ENCODE measurements at regions not wholly inside any gene's neighbourhood (a gene's known extent, or its start where the extent isn't known, plus 50 kb on each side); places are given as distances from the start of the nearest gene placed in this dataset.

GRCh38 chr2:18651842-18652774 lies 62.7 kb upstream of the NT5C1B start:
- ChIA-PET CTCF (ENCODE audit: low intra/inter-chr PET ratio) (no interaction called here), POLR2A (no interaction called here)
- ATAC-seq (no peak), DNase-seq (ENCODE audit: extremely low read depth in 1 of 4, low spot score in 3 of 4) (no peak), FAIRE-seq (no peak)
- Histone ChIP-seq H3K4me1 (replicated peaks in 1 of 2; ENCODE audit: control insufficient read depth in 2 of 2, insufficient read depth in 2 of 2, low read length in 2 of 2) (no peaks in the 10 kb centered on the region), H3K27me3 (ENCODE audit: control insufficient read depth in 2 of 2, insufficient read depth in 2 of 2, low read length in 2 of 2) (no peaks in the 10 kb centered on the region), H3K36me3 (ENCODE audit: control insufficient read depth, insufficient read depth, low read length) (no peaks in the 10 kb centered on the region), H3K79me2 (ENCODE audit: control insufficient read depth, insufficient read depth, low read length) (no peaks in the 10 kb centered on the region), H2AFZ (ENCODE audit: low read depth, low read length) (no peak overlapping the region), H3K27ac (ENCODE audit: extremely low read depth, low read depth, low read length) (no peak overlapping the region), H3K9me3 (replicated peaks; ENCODE audit: control insufficient read depth, insufficient read depth, low read depth, low read length) (peaks cover 2% of the 10 kb centered on the region; the same call in 1 of the 2 replicates), H4K20me1 (replicated peaks; ENCODE audit: control insufficient read depth, insufficient read depth, low read length) (no peaks in the 10 kb centered on the region), H3K4me3 (no peak overlapping the region), H3K4me2 (ENCODE audit: insufficient read depth, low read length) (no peak overlapping the region), H3K9me1 (ENCODE audit: control insufficient read depth, insufficient read depth, low read length) (no peaks in the 10 kb centered on the region), H3K9ac (ENCODE audit: insufficient read depth in 1 of 2, low read depth in 2 of 2, low read length in 2 of 2) (no peak overlapping the region)
- intact Hi-C loops (cut with micrococcal nuclease), result no loop called here
- in situ Hi-C loops (cut with MboI), result no loop called here
- WGBS (ENCODE audit: insufficient coverage, low coverage, missing lambda C conversion rate), result 0% methylated on average over 3 of the region's 3 CpGs
- TF ChIP-seq CBX8 (IDR thresholded peaks at IDR 0.05; ENCODE audit: borderline replicate concordance, extremely low read depth, low read depth, low read length, poor library complexity, severe bottlenecking), result no peak
- no peak for TF ChIP-seq ZC3H4 (CRISPR knock-in tag; IDR thresholded peaks at IDR 0.05; ENCODE audit: borderline replicate concordance)
- no peak for TF ChIP-seq ZNF347 (CRISPR knock-in tag; IDR thresholded peaks at IDR 0.05; ENCODE audit: low read depth)
- no peak for TF ChIP-seq SIN3B (IDR thresholded peaks at IDR 0.05; ENCODE audit: low read depth)
- no peak for TF ChIP-seq SMARCA4 (IDR thresholded peaks at IDR 0.05)
- TF ChIP-seq CHD1 (IDR thresholded peaks at IDR 0.05; ENCODE audit: low read length), result no peak
- TF ChIP-seq HMG20B (CRISPR knock-in tag; IDR thresholded peaks at IDR 0.05), result no peak
- no peak for TF ChIP-seq ZNF561 (CRISPR knock-in tag; conservative IDR thresholded peaks at IDR 0.05)
- no peak for TF ChIP-seq THAP7 (CRISPR knock-in tag; IDR thresholded peaks at IDR 0.05)
- no peak for TF ChIP-seq ZHX1 (conservative IDR thresholded peaks at IDR 0.05; ENCODE audit: low read length)
- TF ChIP-seq E2F3 (CRISPR knock-in tag; IDR thresholded peaks at IDR 0.05), result no peak
- no peak for TF ChIP-seq ZNF589 (CRISPR knock-in tag; IDR thresholded peaks at IDR 0.05; ENCODE audit: low read depth)
- TF ChIP-seq ZFP1 (CRISPR knock-in tag; IDR thresholded peaks at IDR 0.05), result no peak
- no TSS peak for BruUV-seq (replicated peaks)
